GM21529 (cell line): ENCODE measurements at regions not wholly inside any gene's neighbourhood (a gene's known extent, or its start where the extent isn't known, plus 50 kb on each side); places are given as distances from the start of the nearest gene placed in this dataset.
A peak's percentile ranks its signal among the peaks of the same experiment; 100 is the strongest.

ENCODE experiments used
- ATAC-seq: cut with Tn5 transposase; IDR thresholded peaks from one replicate; pipeline ENCODE4 v1.9.1; 2021; ENCODE audit not compliant: unreplicated experiment

DNA sequence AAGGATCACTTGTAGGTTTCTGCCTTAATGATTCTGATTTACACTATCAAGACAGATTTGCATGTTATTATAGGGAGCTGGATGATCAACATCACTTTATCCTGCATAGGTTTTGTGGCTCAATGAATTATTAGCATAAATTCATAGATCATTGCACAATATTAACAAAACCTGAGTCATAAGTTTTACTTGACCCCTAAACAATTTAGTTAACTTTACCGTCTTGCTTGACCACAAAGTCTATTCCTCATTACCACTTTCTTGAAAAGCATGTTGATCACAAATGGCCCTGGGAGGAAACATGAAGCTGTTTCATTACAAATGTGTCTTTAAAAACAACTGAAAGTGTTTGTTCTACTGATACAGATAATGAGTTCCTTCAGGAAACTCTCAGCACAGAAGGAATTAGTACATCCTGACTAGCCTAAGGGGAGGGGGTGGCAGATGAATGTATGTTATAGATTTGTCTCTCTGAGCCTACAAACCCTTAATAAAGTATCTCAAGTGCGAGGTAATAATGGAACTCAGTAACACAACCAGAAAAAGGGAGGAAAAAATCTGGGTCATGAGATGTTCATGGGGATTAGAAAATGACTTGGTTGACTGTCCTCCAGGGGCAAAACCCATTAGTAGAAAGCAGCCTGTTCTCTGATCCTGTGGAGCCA, 303.4 kb downstream of the PIK3C3 start:
- no peak for ATAC-seq

DNA sequence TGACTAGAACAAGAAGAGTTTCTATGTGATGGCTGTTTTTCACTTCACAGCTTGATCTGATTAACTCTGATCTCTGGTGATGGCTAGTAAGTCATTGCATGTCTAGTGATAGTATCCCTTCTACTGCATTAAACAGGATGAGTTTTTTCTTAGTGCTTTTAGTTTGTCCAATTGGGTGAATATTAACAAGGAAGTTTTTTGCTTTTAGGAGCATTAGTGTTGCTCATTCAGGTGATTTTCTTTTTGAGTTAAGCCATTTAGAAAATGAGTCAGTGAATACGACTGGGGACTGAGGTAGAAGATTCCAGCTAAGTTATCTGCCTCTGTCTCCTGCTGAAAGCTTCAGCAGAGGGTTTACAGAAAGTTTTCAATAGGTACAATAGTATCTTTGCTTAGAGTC, 306.7 kb downstream of the PIK3C3 start:
- no peak for ATAC-seq

GRCh38 chr18:42264497-42264896, 309.5 kb downstream of the PIK3C3 start:
- no peak for ATAC-seq

GRCh38 chr18:42268186-42268725, 313.2 kb downstream of the PIK3C3 start:
- no peak for ATAC-seq

GRCh38 chr18:42268798-42269197, 313.8 kb downstream of the PIK3C3 start:
- ATAC-seq, result no peak

DNA sequence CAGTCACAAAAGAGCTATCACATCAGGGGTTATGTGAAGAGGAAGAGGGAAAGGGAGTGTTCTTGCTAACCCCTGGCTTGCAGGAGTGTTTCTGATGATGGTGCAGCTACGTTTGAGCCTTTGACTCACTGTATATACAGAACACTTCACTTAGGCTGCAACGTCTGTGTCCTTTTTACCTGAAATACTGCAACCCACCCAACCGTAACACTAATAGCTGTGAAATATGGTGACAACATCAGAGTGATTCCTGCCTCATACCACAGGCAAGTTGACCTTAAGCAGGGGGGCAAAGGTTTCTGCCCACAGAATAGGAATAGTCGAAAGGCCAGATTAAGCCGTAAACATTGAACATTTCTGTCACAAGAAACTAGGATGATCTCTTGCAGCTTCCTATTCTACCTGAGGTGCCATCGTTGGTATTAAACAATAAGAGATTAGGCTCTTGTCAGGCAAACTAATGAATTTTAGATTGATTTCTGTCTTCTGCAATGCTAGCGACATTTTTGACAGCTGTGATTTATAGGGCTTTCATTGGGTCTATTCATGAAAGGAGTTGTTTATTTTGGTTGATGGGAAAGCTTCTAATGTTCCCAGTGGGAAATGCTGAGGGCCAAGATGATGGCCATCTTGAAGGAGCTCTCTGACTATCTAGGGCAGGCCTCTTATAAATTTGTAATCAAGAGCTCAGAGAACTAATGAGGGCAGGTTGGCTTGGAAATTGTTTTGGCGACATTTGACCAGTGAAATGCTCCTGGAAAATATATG, 316.8 kb downstream of the PIK3C3 start:
- no peak for ATAC-seq

- peak; percentile 59 for ATAC-seq
Observed at GRCh38 chr18:42274488-42275137, 319.6 kb downstream of the PIK3C3 start.

DNA sequence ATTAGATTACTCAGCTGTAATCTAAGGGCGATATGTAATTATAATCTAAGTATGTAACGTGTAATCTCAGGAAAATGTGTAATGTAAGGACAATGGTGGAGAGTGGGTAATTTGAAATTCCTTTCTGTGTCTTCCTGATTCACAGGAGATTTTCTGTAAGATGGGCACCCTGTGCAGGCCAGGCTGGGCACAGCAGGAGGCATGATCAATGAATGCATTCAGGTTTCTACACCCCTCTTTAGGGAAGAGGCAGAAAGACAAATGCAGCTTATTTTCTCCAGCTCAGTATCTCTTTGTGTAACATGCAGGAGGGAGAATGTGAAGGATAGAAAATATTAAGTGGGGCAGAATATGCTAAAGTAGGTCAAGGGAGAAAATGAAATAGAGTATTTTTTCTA, 320.1 kb downstream of the PIK3C3 start:
- no peak for ATAC-seq

DNA sequence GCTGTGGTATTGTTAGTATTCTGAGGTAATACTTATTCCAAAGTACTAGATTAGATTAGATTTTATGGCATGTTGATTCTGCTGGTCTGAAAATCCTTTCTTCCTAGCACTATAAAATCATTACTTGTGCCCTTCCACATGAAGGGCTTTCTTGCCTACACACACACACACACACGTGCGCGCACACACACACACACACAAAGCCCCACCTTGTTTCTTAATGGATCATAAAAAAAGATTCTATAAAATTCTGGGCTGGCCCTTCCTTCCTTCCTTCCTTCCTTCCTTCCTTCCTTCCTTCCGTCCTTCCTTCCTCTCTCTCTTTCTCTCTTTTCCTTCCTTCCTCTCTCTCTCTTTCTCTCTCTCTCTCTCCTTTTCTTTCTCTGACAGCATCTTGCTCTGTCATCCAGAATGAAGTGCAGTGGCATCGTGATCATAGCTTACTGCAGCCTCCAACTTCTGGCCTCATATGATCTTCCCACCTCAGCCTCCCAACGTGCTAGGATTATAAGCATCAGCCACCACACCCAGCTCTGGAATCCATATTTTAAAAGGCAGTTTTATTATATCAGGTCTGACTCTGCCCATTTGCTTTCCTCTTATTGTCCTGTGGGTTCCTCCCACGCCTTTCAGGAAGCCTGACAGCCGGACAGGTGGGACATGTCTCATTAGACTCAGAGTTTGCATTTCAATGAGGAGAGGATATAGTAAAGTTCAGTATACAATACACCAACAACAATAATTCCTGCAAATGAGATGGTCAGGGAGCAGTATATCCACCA, 321.1 kb downstream of the PIK3C3 start:
- no peak for ATAC-seq

DNA sequence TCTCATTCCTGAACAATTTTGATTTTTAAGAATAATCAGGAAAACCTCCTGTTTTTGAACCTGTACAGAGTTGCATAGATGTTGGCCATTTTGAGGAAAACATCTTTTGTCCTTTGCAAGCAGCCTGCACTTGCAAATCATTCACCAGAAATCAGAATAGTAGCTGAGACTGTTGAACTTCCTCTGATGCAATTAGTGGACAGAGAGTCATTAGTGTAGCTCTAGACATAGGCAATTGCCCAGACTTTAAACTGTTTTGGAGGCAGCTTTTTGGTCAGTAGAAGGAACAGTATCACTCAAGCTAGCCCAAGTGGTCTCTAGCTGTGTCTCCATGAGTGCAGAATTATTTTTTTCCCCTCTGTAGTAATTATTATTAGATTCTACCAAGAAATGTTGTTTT, 326.1 kb downstream of the PIK3C3 start:
- no peak for ATAC-seq

DNA sequence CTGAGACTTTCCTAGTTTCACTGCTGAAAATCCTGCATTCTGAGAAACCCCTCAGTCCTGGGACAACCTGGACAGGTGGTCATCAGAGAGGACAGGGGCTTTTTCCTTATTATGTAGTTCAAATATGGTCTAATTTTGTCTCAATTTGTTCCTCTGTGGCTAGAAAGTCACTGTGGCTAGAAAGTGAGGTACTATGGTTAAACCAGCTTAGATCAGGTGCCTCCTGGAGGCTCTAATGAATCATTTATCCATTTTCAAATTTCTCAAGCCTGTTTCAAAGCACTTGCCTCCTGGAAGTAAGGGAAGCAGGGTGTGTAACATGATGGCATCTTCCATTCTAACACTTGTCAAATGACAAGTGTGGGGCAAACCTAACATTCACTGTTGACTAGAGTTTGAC, 326.8 kb downstream of the PIK3C3 start:
- no peak for ATAC-seq

- ATAC-seq, result no peak
Observed at GRCh38 chr18:42287047-42287446, 332.0 kb downstream of the PIK3C3 start.

GRCh38 chr18:42288129-42288528, 333.1 kb downstream of the PIK3C3 start:
- ATAC-seq, result no peak

DNA sequence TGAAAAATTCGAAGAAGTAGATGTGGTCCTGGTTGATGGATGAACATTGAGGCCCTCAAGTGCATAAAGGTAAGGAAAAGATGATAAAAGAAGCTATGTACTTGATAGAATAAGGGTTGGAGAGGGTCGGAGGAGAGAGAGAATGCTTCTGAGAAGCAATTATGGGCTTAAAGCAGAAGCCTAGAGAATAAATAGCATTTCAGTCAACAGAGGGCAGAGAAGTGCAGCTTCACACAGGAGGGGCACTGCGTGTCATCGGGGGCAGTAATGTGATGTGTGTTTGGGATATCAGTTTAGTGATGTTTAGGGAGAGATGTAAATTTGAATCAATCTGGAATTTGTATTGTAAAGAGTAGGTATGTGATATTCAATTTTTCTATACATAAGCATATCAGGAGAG, 334.5 kb downstream of the PIK3C3 start:
- ATAC-seq, result no peak

- ATAC-seq, result no peak
Observed at GRCh38 chr18:42290318-42291307, 335.6 kb downstream of the PIK3C3 start.

- no peak for ATAC-seq
Observed at GRCh38 chr18:42292654-42293053, 337.6 kb downstream of the PIK3C3 start.

GRCh38 chr18:42296192-42296591, 341.2 kb downstream of the PIK3C3 start:
- no peak for ATAC-seq

- no peak for ATAC-seq
Observed at GRCh38 chr18:42296723-42297122, 341.7 kb downstream of the PIK3C3 start.

- ATAC-seq, result peak; percentile 97
Observed at GRCh38 chr18:42298759-42299675, 344.0 kb downstream of the PIK3C3 start.
